ENCODE measurements at regions not wholly inside any gene's neighbourhood (a gene's known extent, or its start where the extent isn't known, plus 50 kb on each side); places are given as distances from the start of the nearest gene placed in this dataset.

GRCh38 chr2:174691201-174691779 lies 73.0 kb downstream of the CHRNA1 start:
- no peak for TF ChIP-seq CTCF (IDR thresholded peaks at IDR 0.05; ENCODE audit: low read depth, low read length, poor library complexity, severe bottlenecking)
- TF ChIP-seq EZH2phosphoT487 (IDR thresholded peaks at IDR 0.05; ENCODE audit: borderline replicate concordance, low read length) = no peak

Measured in DOHH2 (cell line).